H1 (cell line): ENCODE measurements at regions not wholly inside any gene's neighbourhood (a gene's known extent, or its start where the extent isn't known, plus 50 kb on each side); places are given as distances from the start of the nearest gene placed in this dataset.

Experiments used
- CTCF ChIA-PET: fragments of 300-600 bp; sonication (Branson Sonifier 250); formaldehyde crosslinking; loops from one replicate; lab custom pipeline; 2021; ENCODE audit not compliant: partially characterized antibody; lab: Charles Lee
- POLR2A ChIA-PET: fragments of 300-600 bp; sonication (Branson Sonifier 250); formaldehyde crosslinking; loops from one replicate; lab custom pipeline; 2021; ENCODE audit warnings: inconsistent platforms; ENCODE audit not compliant: partially characterized antibody; lab: Charles Lee
- DNase-seq, 2 experiments: peaks; one replicate each; pipeline versions ENCODE4 v3.0.0 to v3.0.0-alpha.2; 2010 to 2022; ENCODE audit warnings: low spot score in 2 of 2, low read depth in 1 of 2, mixed read lengths in 1 of 2
- FAIRE-seq: peaks from 2 replicates; lab custom pipeline; 2011; peaks lifted over from hg19 to GRCh38; lab: Jason Lieb, UNC
- H2AFZ ChIP-seq: 2 replicates; pipeline ENCODE4 v1.8.1; 2012; ENCODE audit warnings: low read length, inconsistent platforms
- H2AK5ac ChIP-seq: 2 replicates; pipeline ENCODE4 v1.6.1; 2013; ENCODE audit warnings: low read depth, low read length
- H2BK120ac ChIP-seq: replicated peaks from 2 replicates; pipeline ENCODE3; 2013; ENCODE audit warnings: low read depth, low read length, inconsistent platforms
- H2BK12ac ChIP-seq: 2 replicates; pipeline ENCODE4 v1.6.1; 2013; ENCODE audit warnings: low read depth, low read length
- H2BK15ac ChIP-seq: 2 replicates; pipeline ENCODE4 v1.6.1; 2013; ENCODE audit warnings: low read length
- H2BK20ac ChIP-seq: 2 replicates; pipeline ENCODE4 v1.6.1; 2013; ENCODE audit warnings: low read length
- H2BK5ac ChIP-seq: 2 replicates; pipeline ENCODE4 v1.6.1; 2013; ENCODE audit warnings: low read depth, low read length
- H3K14ac ChIP-seq: 2 replicates; pipeline ENCODE4 v1.6.1; 2013; ENCODE audit warnings: inconsistent platforms; ENCODE audit not compliant: insufficient read length
- H3K18ac ChIP-seq: 2 replicates; pipeline ENCODE4 v1.6.1; 2013; ENCODE audit warnings: low read length; ENCODE audit errors: extremely low read depth
- H3K23ac ChIP-seq: 2 replicates; pipeline ENCODE4 v1.6.1; 2013; ENCODE audit warnings: inconsistent platforms; ENCODE audit not compliant: insufficient read length
- H3K23me2 ChIP-seq: 2 replicates; pipeline ENCODE4 v1.6.1; 2013; ENCODE audit warnings: low read depth, low read length
- H3K27ac ChIP-seq: 2 replicates; pipeline ENCODE4 v1.6.1; 2011; ENCODE audit warnings: low read depth, low read length, inconsistent platforms
- H3K27me3 ChIP-seq, 4 experiments: replicated peaks in 1 of 4; 1 replicate in 1 of 4; 2 replicates in 3 of 4; pipeline versions ENCODE4 v1.6.1 to v1.8.1; 2011 to 2013; ENCODE audit warnings: low read length in 3 of 4, mild to moderate bottlenecking in 3 of 4, inconsistent platforms in 2 of 4, mixed read lengths in 2 of 4, moderate library complexity in 1 of 4; ENCODE audit not compliant: control insufficient read depth in 3 of 4, insufficient read depth in 3 of 4; ENCODE audit errors: extremely low read depth in 1 of 4
- H3K36me3 ChIP-seq, 4 experiments: 2 replicates each; pipeline versions ENCODE4 v1.6.1 to v1.8.1; 2011 to 2013; ENCODE audit warnings: mild to moderate bottlenecking in 4 of 4, low read length in 3 of 4, moderate library complexity in 2 of 4, control low read depth in 1 of 4, inconsistent platforms in 1 of 4; ENCODE audit not compliant: insufficient read depth in 4 of 4, control insufficient read depth in 2 of 4
- H3K4ac ChIP-seq: replicated peaks from 2 replicates; pipeline ENCODE3; 2013; ENCODE audit warnings: low read length, low read depth, mixed read lengths, inconsistent platforms; ENCODE audit not compliant: insufficient read length
- H3K4me1 ChIP-seq, 4 experiments: replicated peaks in 1 of 4; 1 replicate in 1 of 4; 2 replicates in 3 of 4; pipeline versions ENCODE4 v1.6.1 to v1.8.1; 2011 to 2013; ENCODE audit warnings: low read length in 3 of 4, inconsistent platforms in 2 of 4, mixed read lengths in 1 of 4; ENCODE audit not compliant: insufficient read depth in 4 of 4, control insufficient read depth in 3 of 4
- H3K4me2 ChIP-seq, 2 experiments: 2 replicates each; pipeline versions ENCODE4 v1.6.1 to v1.8.1; 2011 to 2013; ENCODE audit warnings: low read depth in 2 of 2, low read length in 2 of 2, control low read depth in 1 of 2, inconsistent platforms in 1 of 2, mild to moderate bottlenecking in 1 of 2; ENCODE audit not compliant: insufficient read depth in 1 of 2
- H3K4me3 ChIP-seq, 4 experiments: fragments of 200-600, 300-600 bp in 1 of 4; sonication (generic), shearing (Covaris generic), sonication (Bioruptor Twin) in 1 of 4; 2 replicates each; pipeline versions ENCODE4 v1.5.1 to v1.8.1; 2011 to 2016; ENCODE audit warnings: low read length in 4 of 4, low read depth in 3 of 4, control low read depth in 2 of 4, inconsistent platforms in 2 of 4, mild to moderate bottlenecking in 2 of 4, mixed read lengths in 1 of 4, moderate library complexity in 1 of 4; ENCODE audit not compliant: insufficient read depth in 2 of 4; ENCODE audit errors: extremely low read depth in 1 of 4
- H3K56ac ChIP-seq: replicated peaks from 2 replicates; pipeline ENCODE3; 2013; ENCODE audit warnings: low read depth, mild to moderate bottlenecking, mixed read lengths, low read length, inconsistent platforms; ENCODE audit not compliant: insufficient read length
- H3K79me1 ChIP-seq: 2 replicates; pipeline ENCODE4 v1.6.1; 2013; ENCODE audit warnings: low read depth, low read length, control low read depth
- H3K79me2 ChIP-seq, 2 experiments: 2 replicates each; pipeline versions ENCODE4 v1.6.1 to v1.8.1; 2012 to 2013; ENCODE audit warnings: low read length in 2 of 2, mild to moderate bottlenecking in 2 of 2, inconsistent platforms in 1 of 2; ENCODE audit not compliant: insufficient read depth in 2 of 2, control insufficient read depth in 1 of 2
- H3K9ac ChIP-seq, 4 experiments: replicated peaks in 1 of 4; 1 replicate in 1 of 4; 2 replicates in 3 of 4; pipeline versions ENCODE4 v1.6.1 to v1.8.1; 2011 to 2013; ENCODE audit warnings: low read depth in 3 of 4, low read length in 3 of 4, control low read depth in 2 of 4, mild to moderate bottlenecking in 2 of 4, moderate library complexity in 2 of 4, inconsistent platforms in 1 of 4; ENCODE audit errors: extremely low read depth in 1 of 4
- H3K9me3 ChIP-seq, 2 experiments: 2 replicates each; pipeline versions ENCODE4 v1.6.1 to v1.8.1; 2012 to 2013; ENCODE audit warnings: mild to moderate bottlenecking in 2 of 2, moderate library complexity in 2 of 2, control low read depth in 1 of 2, inconsistent platforms in 1 of 2, low read depth in 1 of 2, low read length in 1 of 2, mixed read lengths in 1 of 2; ENCODE audit not compliant: insufficient read depth in 2 of 2
- H4K20me1 ChIP-seq, 2 experiments: replicated peaks in 1 of 2; 2 replicates each; pipeline versions ENCODE3 to v1.8.1; 2011 to 2013; ENCODE audit warnings: inconsistent platforms in 2 of 2, low read length in 2 of 2, mild to moderate bottlenecking in 1 of 2; ENCODE audit not compliant: insufficient read depth in 2 of 2, control insufficient read depth in 1 of 2
- H4K5ac ChIP-seq: 2 replicates; pipeline ENCODE4 v1.6.1; 2013; ENCODE audit warnings: low read length, low read depth, mixed read lengths, inconsistent platforms; ENCODE audit not compliant: insufficient read length
- H4K8ac ChIP-seq: 2 replicates; pipeline ENCODE4 v1.8.0; 2013; ENCODE audit warnings: mild to moderate bottlenecking, moderate library complexity, low read length, inconsistent platforms; ENCODE audit not compliant: insufficient read depth; ENCODE audit errors: extremely low read depth
- H4K91ac ChIP-seq: replicated peaks from 2 replicates; pipeline ENCODE3; 2013; ENCODE audit warnings: low read length, mixed read lengths, inconsistent platforms; ENCODE audit not compliant: insufficient read length
- EGR1 ChIP-seq: IDR thresholded peaks from 2 replicates; pipeline ENCODE4 v1.6.1; 2011; ENCODE audit warnings: low read depth, low read length, borderline replicate concordance
- GTF2F1 ChIP-seq: IDR thresholded peaks from 2 replicates; pipeline ENCODE4 v1.6.1; 2012; ENCODE audit warnings: low read depth, low read length, improper control_type of control experiment, borderline replicate concordance
- HDAC2 ChIP-seq, 2 experiments: fragments of 300-600 bp in 1 of 2; sonication (generic) in 1 of 2; IDR thresholded peaks; 2 replicates each; pipeline ENCODE4 v1.6.1; 2011 to 2012; ENCODE audit warnings: low read depth in 2 of 2, low read length in 2 of 2, mild to moderate bottlenecking in 2 of 2, moderate library complexity in 2 of 2, borderline replicate concordance in 1 of 2, inconsistent platforms in 1 of 2
- MAFK ChIP-seq: IDR thresholded peaks from 2 replicates; pipeline ENCODE4 v1.6.1; 2012; ENCODE audit warnings: low read depth, mild to moderate bottlenecking, improper control_type of control experiment, low read length
- POLR2A ChIP-seq, 2 experiments: IDR thresholded peaks; 1 replicate in 1 of 2; 2 replicates in 1 of 2; pipeline ENCODE4 v1.6.1; 2011; ENCODE audit warnings: low read depth in 2 of 2, low read length in 2 of 2, mild to moderate bottlenecking in 2 of 2; ENCODE audit errors: control extremely low read depth in 1 of 2
- POLR2AphosphoS5 ChIP-seq: IDR thresholded peaks from 2 replicates; pipeline ENCODE4 v1.6.1; 2011; ENCODE audit warnings: low read depth, low read length
- POU5F1 ChIP-seq: IDR thresholded peaks from 2 replicates; pipeline ENCODE4 v1.6.1; 2011; ENCODE audit warnings: low read depth, mild to moderate bottlenecking, low read length, moderate library complexity
- RAD21 ChIP-seq, 2 experiments: IDR thresholded peaks in 1 of 2; conservative IDR thresholded peaks in 1 of 2; 2 replicates each; pipeline ENCODE4 v1.6.1; 2011; ENCODE audit warnings: low read depth in 2 of 2, low read length in 2 of 2, improper control_type of control experiment in 1 of 2, inconsistent platforms in 1 of 2, mild to moderate bottlenecking in 1 of 2, moderate library complexity in 1 of 2
- WGBS, 2 experiments: shearing (Covaris generic) in 1 of 2; methylation state at CpG; one replicate each; pipeline versions ENCODE4 v1.1.6 to v1.1.7; 2013 to 2015; ENCODE audit warnings: low lambda C conversion rate in 2 of 2, mixed read lengths in 2 of 2, inconsistent platforms in 1 of 2, low coverage in 1 of 2, missing lambda C conversion rate in 1 of 2; ENCODE audit not compliant: insufficient replicate concordance in 2 of 2, insufficient coverage in 1 of 2, insufficient read length in 1 of 2; ENCODE audit errors: extremely low coverage in 1 of 2, missing lambda C conversion rate in 1 of 2; 5-methylcytosine and 5-hydroxymethylcytosine counted together

DNA sequence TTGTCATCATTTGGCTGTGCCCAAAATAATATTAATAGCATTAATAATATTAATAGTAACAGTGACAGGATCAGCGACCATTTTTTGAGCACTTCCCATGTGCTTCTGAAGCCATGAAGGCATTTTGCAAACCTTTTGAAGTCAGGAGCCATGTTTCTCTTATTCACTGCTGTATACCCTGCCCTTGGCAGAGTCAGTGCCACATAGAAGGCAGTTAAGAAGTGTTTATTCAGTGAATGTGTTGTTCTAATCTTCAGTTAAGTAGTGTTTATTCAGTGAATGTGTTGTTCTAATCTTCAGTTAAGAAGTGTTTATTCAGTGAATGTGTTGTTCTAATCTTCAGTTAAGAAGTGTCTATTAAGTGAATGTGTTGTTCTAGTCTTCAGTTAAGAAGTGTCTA is 319.7 kb upstream of the NAV3 start:
- 93% methylated on average over 1 of the region's 1 CpG; no CpG with 5 or more reads in 1 of the 2 experiments for WGBS, 2 experiments

More for the DNA sequence above, 319.7 kb upstream of the NAV3 start:
- Histone ChIP-seq H3K4ac (no peak overlapping the region), H2BK5ac (no peak overlapping the region), H2BK15ac (no peak overlapping the region), H3K18ac (no peak overlapping the region), H3K79me2 (no peaks in the 10 kb centered on the region), H2AFZ (no peak overlapping the region), H4K91ac (no peak overlapping the region), H4K20me1 (no peaks in the 10 kb centered on the region), H3K36me3 (no peaks in the 10 kb centered on the region), H3K27ac (no peak overlapping the region), H3K27me3 (no peaks in the 10 kb centered on the region), H3K9me3 (no peaks in the 10 kb centered on the region), H2BK12ac (no peak overlapping the region), H3K4me2 (no peak overlapping the region), H2BK20ac (no peak overlapping the region), H3K23me2 (no peaks in the 10 kb centered on the region), H2AK5ac (no peak overlapping the region), H4K5ac (no peak overlapping the region), H3K4me3 (no peak overlapping the region), H3K23ac (no peak overlapping the region), H3K14ac (no peak overlapping the region), H2BK120ac (no peak overlapping the region), H3K56ac (no peak overlapping the region), H4K8ac (no peak overlapping the region), H3K9ac (no peak overlapping the region), H3K4me1 (no peaks in the 10 kb centered on the region), H3K79me1 (no peaks in the 10 kb centered on the region)
- DNase-seq: no peak
- ChIA-PET POLR2A (no interaction called here), CTCF (interaction anchor here (1.5 kb wide), 1 partner anchor 21 kb away, joined by 3 read pairs; no protein-coding TSS in a partner anchor)
- no peak for TF ChIP-seq GTF2F1
- TF ChIP-seq RAD21 (IDR thresholded peaks at IDR 0.05 in 1 of 2, conservative IDR thresholded peaks at IDR 0.05 in 1 of 2; ENCODE audit: low read depth in 2 of 2, low read length in 2 of 2): no peak
- TF ChIP-seq HDAC2 (IDR thresholded peaks at IDR 0.05; ENCODE audit: borderline replicate concordance in 1 of 2, low read depth in 2 of 2, low read length in 2 of 2): no peak
- TF ChIP-seq POLR2AphosphoS5: no peak
- no peak for TF ChIP-seq MAFK
- TF ChIP-seq EGR1: no peak
- TF ChIP-seq POLR2A (IDR thresholded peaks at IDR 0.05; ENCODE audit: control extremely low read depth in 1 of 2, low read depth in 2 of 2, low read length in 2 of 2): no peak
- TF ChIP-seq POU5F1: no peak
- no peak for FAIRE-seq
